Lower leg skin (tissue), 3 donors: ENCODE measurements at regions not wholly inside any gene's neighbourhood (a gene's known extent, or its start where the extent isn't known, plus 50 kb on each side); places are given as distances from the start of the nearest gene placed in this dataset.

Source experiments
- CTCF ChIP-seq, 3 donors: fragments of 450-650 bp; IDR thresholded peaks; one replicate each; pipeline ENCODE4 v1.5.1; 2016; ENCODE audit warnings: antibody characterized with exemption in 3 of 3, mild to moderate bottlenecking in 3 of 3, moderate library complexity in 2 of 3
- POLR2A ChIP-seq, 2 donors: fragments of 450-650 bp; IDR thresholded peaks; one replicate each; pipeline ENCODE4 v1.6.1; 2016 to 2017; ENCODE audit warnings: antibody characterized with exemption in 2 of 2, mild to moderate bottlenecking in 1 of 2, moderate library complexity in 1 of 2

GRCh38 chr5:117539692-117540091, 965.1 kb upstream of the SEMA6A start:
- no peak for TF ChIP-seq POLR2A (IDR thresholded peaks at IDR 0.05)
- TF ChIP-seq CTCF (IDR thresholded peaks at IDR 0.05) = no peak
